C4-2B (cell line): ENCODE measurements at regions not wholly inside any gene's neighbourhood (a gene's known extent, or its start where the extent isn't known, plus 50 kb on each side); places are given as distances from the start of the nearest gene placed in this dataset.

ENCODE experiments used
- CTCF ChIP-seq: fragments of 450-650 bp; conservative IDR thresholded peaks from 2 replicates; pipeline ENCODE4 v1.5.1; 2017; ENCODE audit warnings: mild to moderate bottlenecking
- ZFX ChIP-seq: fragments of 450-650 bp; IDR thresholded peaks from 2 replicates; pipeline ENCODE4 v1.6.1; 2017

- TF ChIP-seq CTCF (no peak), ZFX (no peak)
These were observed 102.4 kb downstream of the GATA3 start for GRCh38 chr10:8156918-8157317.
